Fibroblast of mammary gland (primary cell): ENCODE measurements at regions not wholly inside any gene's neighbourhood (a gene's known extent, or its start where the extent isn't known, plus 50 kb on each side); places are given as distances from the start of the nearest gene placed in this dataset.

Experiments
- DNase-seq: peaks from one replicate; pipeline ENCODE4 v3.0.0-alpha.2; 2010; ENCODE audit warnings: low read depth
- H3K4me3 ChIP-seq: 2 replicates; pipeline ENCODE4 v1.5.1; 2011; ENCODE audit warnings: low read depth, mild to moderate bottlenecking, low read length, moderate library complexity; ENCODE audit not compliant: control insufficient read depth
- CTCF ChIP-seq: conservative IDR thresholded peaks from 2 replicates; pipeline ENCODE4 v1.5.1; 2011; ENCODE audit warnings: low read depth, low read length, inconsistent platforms; ENCODE audit not compliant: control insufficient read depth, insufficient read depth

GRCh38 chr2:67526283-67526682 is 129.2 kb downstream of the ETAA1 start:
- TF ChIP-seq CTCF: no peak
- no peak overlapping the region for H3K4me3 ChIP-seq
- DNase-seq: peak; percentile 94

- DNase-seq: no peak
These were observed 131.2 kb downstream of the ETAA1 start for GRCh38 chr2:67528320-67528719.

GRCh38 chr2:67532387-67532786 is 135.3 kb downstream of the ETAA1 start:
- TF ChIP-seq CTCF: no peak
- no peak for DNase-seq
- no peak overlapping the region for H3K4me3 ChIP-seq

More at GRCh38 chr2:67528320-67528719, 131.2 kb downstream of the ETAA1 start:
- TF ChIP-seq CTCF: no peak
- no peak overlapping the region for H3K4me3 ChIP-seq

- TF ChIP-seq CTCF: no peak
These were observed 137.6 kb downstream of the ETAA1 start for GRCh38 chr2:67534745-67535144.

GRCh38 chr2:67540962-67541361 is 143.8 kb downstream of the ETAA1 start:
- TF ChIP-seq CTCF: no peak
- DNase-seq: no peak
- no peak overlapping the region for H3K4me3 ChIP-seq

More at GRCh38 chr2:67534745-67535144, 137.6 kb downstream of the ETAA1 start:
- no peak for DNase-seq
- no peak overlapping the region for H3K4me3 ChIP-seq

- no peak for DNase-seq
- no peak overlapping the region for H3K4me3 ChIP-seq
- TF ChIP-seq CTCF: no peak
These were observed 147.2 kb downstream of the ETAA1 start for GRCh38 chr2:67544286-67544685.

GRCh38 chr2:67548317-67549201 is 151.4 kb downstream of the ETAA1 start:
- no peak for TF ChIP-seq CTCF
- no peak for DNase-seq

More at GRCh38 chr2:67548317-67549201, 151.4 kb downstream of the ETAA1 start:
- H3K4me3 ChIP-seq: no peak overlapping the region
